Naive B cell (primary cell): ENCODE measurements at regions not wholly inside any gene's neighbourhood (a gene's known extent, or its start where the extent isn't known, plus 50 kb on each side); places are given as distances from the start of the nearest gene placed in this dataset.
"Not testable (repeated sequence)": the region's sequence is repeated elsewhere in the genome, so short reads cannot be mapped to it uniquely, and the experiment has no call there.

Experiments used
- ATAC-seq, 2 donors: fragments of 150-1000 bp; cut with Tn5 transposase; 2 replicates each; pipeline ENCODE4 v1.10.0; 2021; ENCODE audit warnings: low read depth in 2 of 2, mild to moderate bottlenecking in 2 of 2, moderate library complexity in 2 of 2
- DNase-seq: peaks from one replicate; pipeline ENCODE4 v3.0.0; 2022
- H3K27ac Mint-ChIP-seq, 6 donors: one replicate each; pipeline ENCODE4 v1.8.0; 2020 to 2022; ENCODE audit warnings: mild to moderate bottlenecking in 6 of 6, mixed read lengths in 6 of 6, moderate library complexity in 5 of 6, inconsistent platforms in 2 of 6
- H3K27me3 Mint-ChIP-seq, 3 donors: one replicate each; pipeline ENCODE4 v1.8.0; 2021 to 2022; ENCODE audit warnings: mixed read lengths in 3 of 3, mild to moderate bottlenecking in 1 of 3
- H3K36me3 Mint-ChIP-seq, 2 donors: one replicate each; pipeline ENCODE4 v1.8.0; 2020 to 2022; ENCODE audit warnings: mixed read lengths in 2 of 2, inconsistent platforms in 1 of 2, mild to moderate bottlenecking in 1 of 2
- H3K4me1 Mint-ChIP-seq, 3 donors: one replicate each; pipeline ENCODE4 v1.8.0; 2020 to 2022; ENCODE audit warnings: mixed read lengths in 3 of 3, inconsistent platforms in 1 of 3, mild to moderate bottlenecking in 1 of 3, moderate library complexity in 1 of 3
- H3K4me3 Mint-ChIP-seq, 8 donors: one replicate each; pipeline ENCODE4 v1.8.0; 2020 to 2022; ENCODE audit warnings: mild to moderate bottlenecking in 8 of 8, mixed read lengths in 8 of 8, moderate library complexity in 8 of 8, inconsistent platforms in 2 of 8
- H3K9me3 Mint-ChIP-seq, 7 donors: one replicate each; pipeline ENCODE4 v1.8.0; 2020 to 2022; ENCODE audit warnings: mixed read lengths in 7 of 7, mild to moderate bottlenecking in 5 of 7, inconsistent platforms in 2 of 7, moderate library complexity in 1 of 7

GRCh38 chr1:187689129-187689528 is 860.4 kb downstream of the PLA2G4A start:
- Mint-ChIP-seq H3K27me3 (no peaks in the 10 kb centered on the region), H3K36me3 (no peaks in the 10 kb centered on the region), H3K4me3 (no peak overlapping the region), H3K4me1 (no peaks in the 10 kb centered on the region), H3K27ac (no peak overlapping the region), H3K9me3 (peaks cover 0 to 8% (median 4%) of the 10 kb centered on the region in 7 donors)
- ATAC-seq (no peak), DNase-seq (no peak)

- Mint-ChIP-seq H3K4me1 (no peaks in the 10 kb centered on the region), H3K27ac (no peak overlapping the region), H3K4me3 (no peak overlapping the region), H3K27me3 (no peaks in the 10 kb centered on the region), H3K36me3 (no peaks in the 10 kb centered on the region), H3K9me3 (peaks cover 0 to 8% (median 4%) of the 10 kb centered on the region in 7 donors)
- ATAC-seq (no peak), DNase-seq (no peak)
These were observed 862.7 kb downstream of the PLA2G4A start for GRCh38 chr1:187691439-187691838.

- no peaks in the 10 kb centered on the region for H3K36me3 Mint-ChIP-seq
These were observed 864.0 kb downstream of the PLA2G4A start for GRCh38 chr1:187692799-187693198.

GRCh38 chr1:187696073-187696472 is 867.3 kb downstream of the PLA2G4A start:
- ATAC-seq (no peak), DNase-seq (no peak)
- H3K27me3 Mint-ChIP-seq, result no peaks in the 10 kb centered on the region
- no peaks in the 10 kb centered on the region for H3K4me1 Mint-ChIP-seq
- H3K9me3 Mint-ChIP-seq, result peaks cover 0 to 5% (median 2%) of the 10 kb centered on the region in 7 donors
- H3K36me3 Mint-ChIP-seq, result no peaks in the 10 kb centered on the region
- H3K4me3 Mint-ChIP-seq, result no peak overlapping the region
- H3K27ac Mint-ChIP-seq, result no peak overlapping the region

More at GRCh38 chr1:187692799-187693198, 864.0 kb downstream of the PLA2G4A start:
- Mint-ChIP-seq H3K27ac (no peak overlapping the region), H3K4me1 (no peaks in the 10 kb centered on the region), H3K4me3 (no peak overlapping the region), H3K27me3 (no peaks in the 10 kb centered on the region), H3K9me3 (peaks cover 0 to 8% (median 5%) of the 10 kb centered on the region in 7 donors)
- ATAC-seq (no peak), DNase-seq (no peak)

GRCh38 chr1:187703138-187704130 is 874.7 kb downstream of the PLA2G4A start:
- H3K27ac Mint-ChIP-seq, ATAC-seq, H3K36me3 Mint-ChIP-seq, H3K27me3 Mint-ChIP-seq, H3K4me3 Mint-ChIP-seq, H3K4me1 Mint-ChIP-seq, DNase-seq: not testable (repeated sequence)
- peaks cover 0 to 12% (median 6%) of the 10 kb centered on the region in 7 donors for H3K9me3 Mint-ChIP-seq

- no peak for ATAC-seq
These were observed 885.7 kb downstream of the PLA2G4A start for GRCh38 chr1:187714470-187714869.

GRCh38 chr1:187715483-187715882 is 886.7 kb downstream of the PLA2G4A start:
- Mint-ChIP-seq H3K4me1 (no peaks in the 10 kb centered on the region), H3K9me3 (peaks cover 0 to 11% (median 5%) of the 10 kb centered on the region in 7 donors), H3K36me3 (no peaks in the 10 kb centered on the region), H3K4me3 (no peak overlapping the region), H3K27me3 (no peaks in the 10 kb centered on the region), H3K27ac (no peak overlapping the region)
- DNase-seq (no peak), ATAC-seq (no peak)

More at GRCh38 chr1:187714470-187714869, 885.7 kb downstream of the PLA2G4A start:
- H3K4me3 Mint-ChIP-seq, result no peak overlapping the region
- H3K36me3 Mint-ChIP-seq, result no peaks in the 10 kb centered on the region
- peaks cover 0 to 11% (median 5%) of the 10 kb centered on the region in 7 donors for H3K9me3 Mint-ChIP-seq
- no peaks in the 10 kb centered on the region for H3K27me3 Mint-ChIP-seq
- DNase-seq, result no peak
- no peak overlapping the region for H3K27ac Mint-ChIP-seq
- no peaks in the 10 kb centered on the region for H3K4me1 Mint-ChIP-seq

GRCh38 chr1:187716160-187716559 is 887.4 kb downstream of the PLA2G4A start:
- Mint-ChIP-seq H3K9me3 (peaks cover 0 to 11% (median 3%) of the 10 kb centered on the region in 7 donors), H3K4me3 (no peak overlapping the region), H3K27ac (no peak overlapping the region), H3K4me1 (no peaks in the 10 kb centered on the region), H3K27me3 (no peaks in the 10 kb centered on the region), H3K36me3 (no peaks in the 10 kb centered on the region)
- DNase-seq (no peak), ATAC-seq (no peak)

- no peaks in the 10 kb centered on the region for H3K4me1 Mint-ChIP-seq
- no peaks in the 10 kb centered on the region for H3K27me3 Mint-ChIP-seq
- DNase-seq, result no peak
- H3K36me3 Mint-ChIP-seq, result no peaks in the 10 kb centered on the region
- H3K9me3 Mint-ChIP-seq, result peaks cover 0 to 11% (median 3%) of the 10 kb centered on the region in 7 donors
- H3K4me3 Mint-ChIP-seq, result no peak overlapping the region
- no peak for ATAC-seq
- no peak overlapping the region for H3K27ac Mint-ChIP-seq
These were observed 889.8 kb downstream of the PLA2G4A start for GRCh38 chr1:187718527-187718926.

GRCh38 chr1:187721216-187721615 is 892.5 kb downstream of the PLA2G4A start:
- H3K27me3 Mint-ChIP-seq, result no peaks in the 10 kb centered on the region
- peaks cover 0 to 11% (median 2%) of the 10 kb centered on the region in 7 donors for H3K9me3 Mint-ChIP-seq
- H3K4me3 Mint-ChIP-seq, result no peak overlapping the region
- H3K4me1 Mint-ChIP-seq, result no peaks in the 10 kb centered on the region
- H3K36me3 Mint-ChIP-seq, result no peaks in the 10 kb centered on the region
- ATAC-seq (no peak), DNase-seq (no peak)
- H3K27ac Mint-ChIP-seq, result no peak overlapping the region

- Mint-ChIP-seq H3K27me3 (no peaks in the 10 kb centered on the region), H3K4me3 (no peak overlapping the region)
These were observed 896.5 kb downstream of the PLA2G4A start for GRCh38 chr1:187725216-187725615.

GRCh38 chr1:187733232-187733631 is 904.5 kb downstream of the PLA2G4A start:
- H3K4me3 Mint-ChIP-seq, result no peak overlapping the region
- H3K36me3 Mint-ChIP-seq, result no peaks in the 10 kb centered on the region
- no peak overlapping the region for H3K27ac Mint-ChIP-seq
- ATAC-seq, result no peak
- no peak for DNase-seq
- no peaks in the 10 kb centered on the region for H3K27me3 Mint-ChIP-seq
- H3K9me3 Mint-ChIP-seq, result peaks cover 0 to 19% (median 6%) of the 10 kb centered on the region in 7 donors
- H3K4me1 Mint-ChIP-seq, result no peaks in the 10 kb centered on the region

More at GRCh38 chr1:187725216-187725615, 896.5 kb downstream of the PLA2G4A start:
- H3K9me3 Mint-ChIP-seq, result peaks cover 0 to 11% (median 2%) of the 10 kb centered on the region in 7 donors
- ATAC-seq, result no peak
- DNase-seq, result no peak
- H3K36me3 Mint-ChIP-seq, result no peaks in the 10 kb centered on the region
- H3K27ac Mint-ChIP-seq, result no peak overlapping the region
- H3K4me1 Mint-ChIP-seq, result no peaks in the 10 kb centered on the region

GRCh38 chr1:187734427-187734826 is 905.7 kb downstream of the PLA2G4A start:
- H3K27ac Mint-ChIP-seq, result no peak overlapping the region
- no peaks in the 10 kb centered on the region for H3K27me3 Mint-ChIP-seq
- H3K4me1 Mint-ChIP-seq, result no peaks in the 10 kb centered on the region
- no peak for ATAC-seq
- H3K4me3 Mint-ChIP-seq, result no peak overlapping the region
- peaks cover 0 to 20% (median 6%) of the 10 kb centered on the region in 7 donors for H3K9me3 Mint-ChIP-seq
- DNase-seq, result no peak
- H3K36me3 Mint-ChIP-seq, result no peaks in the 10 kb centered on the region

- Mint-ChIP-seq H3K27me3 (no peaks in the 10 kb centered on the region), H3K27ac (no peak overlapping the region), H3K36me3 (no peaks in the 10 kb centered on the region)
These were observed 915.9 kb downstream of the PLA2G4A start for GRCh38 chr1:187744665-187745064.

More at GRCh38 chr1:187744665-187745064, 915.9 kb downstream of the PLA2G4A start:
- ATAC-seq, result no peak
- no peak for DNase-seq
- Mint-ChIP-seq H3K4me1 (no peaks in the 10 kb centered on the region), H3K9me3 (peaks cover 0 to 14% (median 4%) of the 10 kb centered on the region in 7 donors), H3K4me3 (no peak overlapping the region)
